Jurkat, Clone E6-1 (cell line): ENCODE measurements at regions not wholly inside any gene's neighbourhood (a gene's known extent, or its start where the extent isn't known, plus 50 kb on each side); places are given as distances from the start of the nearest gene placed in this dataset.
"Not testable (repeated sequence)": the region's sequence is repeated elsewhere in the genome, so short reads cannot be mapped to it uniquely, and the experiment has no call there.

Source experiments
- DNase-seq: peaks from one replicate; pipeline ENCODE4 v3.0.0-alpha.2; 2011; ENCODE audit warnings: low read depth, low spot score
- H3K4me3 ChIP-seq: 2 replicates; pipeline ENCODE4 v1.5.1; 2011; ENCODE audit warnings: mild to moderate bottlenecking, low read length, control low read depth, moderate library complexity

DNA sequence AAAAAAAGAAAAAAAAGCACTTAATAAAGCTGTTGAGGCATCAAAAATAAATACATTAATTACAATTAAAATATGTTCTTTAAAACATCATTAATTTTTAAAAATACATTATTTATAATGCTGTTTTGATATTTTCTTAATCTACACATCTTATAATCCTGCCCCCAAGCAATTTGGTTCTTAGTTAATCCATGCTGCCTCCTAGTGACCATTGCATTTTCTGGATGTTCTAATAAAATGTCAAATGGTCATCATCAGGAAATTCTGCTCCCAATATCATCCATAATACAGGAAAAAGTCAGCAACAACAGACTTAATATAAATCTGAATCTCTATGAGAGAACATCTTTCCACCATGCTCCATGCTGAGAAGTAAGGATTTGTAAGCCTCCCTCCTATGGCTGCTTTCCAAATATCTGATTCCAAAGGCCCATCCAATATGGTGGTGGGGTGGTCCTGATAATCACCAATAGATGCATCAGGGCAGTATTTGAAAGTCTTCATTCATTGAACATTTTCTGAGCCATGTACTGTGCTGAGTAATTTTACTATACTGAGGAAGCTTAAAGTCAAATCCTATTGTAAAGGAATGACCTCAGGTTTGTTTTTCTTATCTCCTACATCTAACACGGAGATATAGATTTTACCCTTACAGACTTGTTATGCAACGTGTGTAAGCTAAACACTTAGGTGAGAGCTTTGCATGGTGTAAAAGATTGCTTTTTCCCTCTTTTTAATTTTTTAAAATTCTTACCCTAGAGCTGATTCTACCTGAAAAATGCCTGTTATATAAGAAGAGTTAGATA, 124.7 kb upstream of the BMAL1 start:
- no peak for DNase-seq
- H3K4me3 ChIP-seq: no peak overlapping the region

DNA sequence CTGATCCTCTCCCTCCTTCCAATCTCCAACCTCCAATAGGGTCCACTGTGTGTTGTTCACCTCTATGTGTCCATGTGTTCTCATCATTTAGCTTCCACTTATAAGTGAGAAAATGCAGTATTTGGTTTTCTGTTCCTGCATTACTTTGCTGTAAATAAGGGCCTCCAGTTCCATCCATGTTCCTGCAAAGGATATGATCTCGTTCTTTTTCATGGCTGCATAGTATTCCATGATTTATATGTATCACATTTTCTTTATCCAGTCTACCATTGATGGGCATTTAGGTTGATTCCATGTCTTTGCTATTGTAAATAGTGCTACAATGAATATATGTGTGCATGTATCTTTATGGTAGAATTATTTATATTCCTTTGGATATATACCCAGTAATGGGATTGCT, 123.2 kb upstream of the BMAL1 start:
- H3K4me3 ChIP-seq, DNase-seq: not testable (repeated sequence)

DNA sequence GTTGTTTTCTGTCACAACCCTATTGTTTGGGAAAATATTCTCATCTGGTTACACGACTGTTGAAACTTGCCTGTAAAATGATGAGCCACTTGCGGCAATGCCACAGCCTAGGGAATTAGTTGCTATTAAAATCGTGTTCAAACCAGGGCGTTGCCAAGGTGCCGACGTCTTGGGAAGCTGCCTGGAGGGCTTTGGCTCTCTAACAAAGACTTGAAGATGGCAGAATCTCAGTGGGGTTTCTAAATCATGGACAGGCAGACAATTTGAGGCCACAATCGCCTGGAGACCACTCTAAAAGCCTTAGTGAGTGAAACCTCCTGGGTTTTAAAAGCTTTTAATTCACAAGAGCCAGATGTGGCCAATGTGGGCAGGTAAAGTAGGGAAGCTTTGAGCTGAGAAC, 117.2 kb upstream of the BMAL1 start:
- DNase-seq: no peak

GRCh38 chr11:13160806-13161205, 116.8 kb upstream of the BMAL1 start:
- no peak overlapping the region for H3K4me3 ChIP-seq
- DNase-seq: no peak

More for the DNA sequence above, 117.2 kb upstream of the BMAL1 start:
- H3K4me3 ChIP-seq: no peak overlapping the region

DNA sequence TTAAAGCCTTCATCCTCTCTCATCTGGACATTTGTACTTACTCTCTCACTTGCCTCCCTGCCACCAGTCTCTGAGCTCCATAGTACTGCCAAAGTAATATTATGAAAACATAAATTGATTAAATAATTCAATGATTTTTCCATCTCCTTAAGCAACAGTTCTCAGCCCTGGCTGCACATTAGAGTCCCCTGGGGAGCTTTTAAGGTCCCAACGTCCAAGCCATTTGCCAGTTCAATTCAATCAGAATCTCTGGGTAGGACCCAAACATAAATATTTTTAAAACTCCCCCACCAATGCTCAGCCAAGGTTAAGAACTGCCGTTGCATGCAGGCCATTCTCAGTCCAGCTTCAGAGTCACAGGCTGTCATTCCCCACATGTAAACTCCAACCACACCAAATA, 114.4 kb upstream of the BMAL1 start:
- H3K4me3 ChIP-seq: no peak overlapping the region
- DNase-seq: no peak

GRCh38 chr11:13166036-13166435, 111.6 kb upstream of the BMAL1 start:
- no peak for DNase-seq
- no peak overlapping the region for H3K4me3 ChIP-seq

DNA sequence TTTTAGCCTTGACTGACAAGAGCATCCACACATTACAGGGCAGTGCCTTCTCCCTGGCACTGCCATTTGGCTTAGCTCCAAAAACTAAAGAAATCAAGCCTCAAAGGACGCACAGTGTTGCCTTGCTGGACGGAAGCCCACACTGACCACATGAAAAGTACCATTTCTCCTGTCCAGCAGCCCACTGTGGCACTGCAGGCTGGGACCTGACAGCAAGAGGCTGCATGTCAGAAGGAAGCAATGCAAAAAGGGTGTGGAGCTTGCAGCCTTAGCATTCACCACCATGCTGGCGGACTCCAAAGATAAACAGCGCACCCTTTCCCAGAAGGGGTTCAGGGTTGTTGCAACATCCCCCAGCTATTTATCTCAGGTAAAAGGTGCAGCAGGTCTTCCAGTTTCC, 109.3 kb upstream of the BMAL1 start:
- DNase-seq: no peak

GRCh38 chr11:13169709-13170108, 107.9 kb upstream of the BMAL1 start:
- no peak overlapping the region for H3K4me3 ChIP-seq
- no peak for DNase-seq

More for the DNA sequence above, 109.3 kb upstream of the BMAL1 start:
- no peak overlapping the region for H3K4me3 ChIP-seq

- DNase-seq: no peak
- H3K4me3 ChIP-seq: no peak overlapping the region
These were observed 103.5 kb upstream of the BMAL1 start for GRCh38 chr11:13174090-13174489.

GRCh38 chr11:13183094-13183825, 94.3 kb upstream of the BMAL1 start:
- H3K4me3 ChIP-seq: no peak overlapping the region
- peak; percentile 15 for DNase-seq

DNA sequence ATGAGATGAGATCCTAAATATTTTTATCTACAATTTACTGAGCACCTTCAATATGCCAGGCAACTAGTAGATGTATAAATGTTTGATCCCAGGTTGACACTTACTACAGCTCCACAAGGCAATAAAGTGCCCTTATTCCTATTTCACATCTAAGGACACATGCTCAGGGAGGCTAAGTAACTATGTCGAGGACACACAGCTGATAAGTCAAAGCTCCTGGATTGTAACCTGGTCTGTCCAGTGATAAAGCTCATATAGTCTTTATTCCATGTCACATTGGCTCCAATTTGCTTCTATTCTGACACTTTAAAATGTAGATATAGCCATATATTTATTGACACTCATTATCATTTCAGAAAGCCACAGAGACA, 93.8 kb upstream of the BMAL1 start:
- DNase-seq: no peak
- no peak overlapping the region for H3K4me3 ChIP-seq

GRCh38 chr11:13184295-13184794, 93.2 kb upstream of the BMAL1 start:
- H3K4me3 ChIP-seq: no peak overlapping the region
- DNase-seq: no peak

DNA sequence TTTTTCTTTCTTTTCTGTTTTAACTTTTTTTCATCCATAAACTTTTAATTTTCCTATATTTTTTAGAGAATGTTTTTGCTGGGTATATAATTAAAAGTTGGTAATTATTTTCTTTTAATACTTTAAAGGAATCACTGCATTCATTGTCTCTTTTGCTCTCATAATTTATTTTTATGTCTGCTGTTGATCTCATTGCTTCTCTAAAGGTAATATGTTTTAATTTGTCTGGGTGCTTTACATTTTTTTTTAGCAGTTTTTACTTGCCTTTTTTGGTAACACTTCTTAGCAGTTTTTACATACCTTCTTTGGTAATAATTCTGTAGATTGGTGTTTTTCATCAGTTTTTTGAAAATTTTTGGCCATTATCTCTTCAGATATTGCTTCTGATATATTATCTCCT, 89.4 kb upstream of the BMAL1 start:
- no peak overlapping the region for H3K4me3 ChIP-seq
- DNase-seq: no peak

DNA sequence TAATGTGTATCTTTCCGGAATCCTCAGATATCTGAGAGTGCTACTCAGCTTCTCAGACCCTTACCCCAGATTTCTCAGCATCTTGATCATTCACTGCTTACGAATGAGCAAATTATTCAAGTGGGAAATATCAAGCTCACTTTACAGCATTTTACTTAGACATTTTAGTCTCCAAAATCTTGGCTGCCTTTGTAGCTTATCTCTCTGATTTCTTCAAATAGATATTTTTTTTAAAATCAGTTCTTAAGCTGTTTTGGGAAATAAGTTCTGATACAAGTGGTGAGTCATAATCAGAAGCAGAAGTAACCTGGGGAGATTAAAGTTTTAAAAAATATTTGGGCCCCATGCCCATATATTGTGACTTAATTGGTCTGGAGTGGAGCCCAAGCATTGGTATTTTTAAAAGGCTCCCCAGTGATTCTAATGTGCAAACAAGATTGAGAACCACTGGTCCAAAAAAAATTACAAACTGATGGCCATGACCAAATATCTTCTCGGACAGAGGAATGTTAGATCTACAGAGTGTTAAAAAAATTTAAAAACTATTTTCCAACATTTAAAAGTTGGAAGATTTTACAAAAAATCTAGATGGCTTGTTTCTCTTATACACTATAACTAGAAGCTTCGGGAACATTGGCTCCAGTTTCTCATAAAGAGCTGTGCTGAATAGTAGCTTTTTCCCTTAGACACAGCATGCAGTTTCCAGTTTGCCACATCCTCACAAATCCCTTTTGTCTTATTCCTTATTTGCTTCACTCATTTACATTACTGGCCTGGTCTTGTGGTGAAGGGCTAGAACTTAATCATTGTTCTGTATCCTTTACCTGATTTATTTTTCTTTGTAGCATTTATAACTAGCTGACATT, 87.8 kb upstream of the BMAL1 start:
- DNase-seq: no peak

DNA sequence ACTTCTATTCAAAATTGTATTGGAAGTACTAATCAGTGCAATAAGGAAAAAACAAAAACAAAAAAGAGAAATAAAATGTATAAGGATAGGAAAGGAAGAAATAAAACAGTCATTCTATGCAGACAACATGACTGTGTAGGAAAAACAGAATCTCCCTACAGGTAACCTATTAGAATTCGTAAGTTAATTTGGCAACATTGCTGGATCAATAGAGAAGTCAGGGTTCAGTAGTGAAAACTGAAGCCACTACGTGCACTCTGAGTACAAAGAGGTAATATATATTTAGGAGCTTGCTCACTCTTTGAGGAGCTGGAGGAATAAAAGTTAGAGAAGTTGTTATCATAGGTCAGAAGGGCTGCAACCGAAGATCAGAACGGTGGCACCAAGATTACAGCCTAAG, 84.0 kb upstream of the BMAL1 start:
- no peak for DNase-seq
- no peak overlapping the region for H3K4me3 ChIP-seq

More for the DNA sequence above, 87.8 kb upstream of the BMAL1 start:
- no peak overlapping the region for H3K4me3 ChIP-seq

DNA sequence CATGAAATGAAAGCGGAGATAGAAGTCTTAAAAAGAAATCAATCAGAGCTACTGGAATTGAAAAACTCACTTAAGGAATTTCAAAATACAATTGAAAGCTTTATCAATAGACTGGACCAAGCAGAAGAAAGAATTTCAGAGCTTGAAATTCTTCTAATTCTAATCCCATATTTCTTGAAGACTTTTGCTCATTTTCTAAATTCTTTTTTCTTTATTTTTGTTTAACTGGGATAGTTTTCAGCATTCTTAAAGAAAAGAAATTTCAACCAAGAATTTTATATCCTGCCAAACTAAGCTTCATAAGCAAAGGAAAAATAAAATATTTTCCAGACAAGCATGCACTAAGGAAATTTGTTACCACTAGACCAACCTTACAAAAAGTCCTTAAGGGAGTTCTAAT, 80.2 kb upstream of the BMAL1 start:
- not testable (repeated sequence) for DNase-seq, H3K4me3 ChIP-seq

- DNase-seq: peak; percentile 57
- H3K4me3 ChIP-seq: no peak overlapping the region
These were observed 72.1 kb upstream of the BMAL1 start for GRCh38 chr11:13205486-13205885.

- DNase-seq: no peak
- no peak overlapping the region for H3K4me3 ChIP-seq
These were observed 71.4 kb upstream of the BMAL1 start for GRCh38 chr11:13206086-13206640.

GRCh38 chr11:13207270-13207664, 70.3 kb upstream of the BMAL1 start:
- DNase-seq: no peak
- no peak overlapping the region for H3K4me3 ChIP-seq
